ENCODE measurements at regions not wholly inside any gene's neighbourhood (a gene's known extent, or its start where the extent isn't known, plus 50 kb on each side); places are given as distances from the start of the nearest gene placed in this dataset.

DNA sequence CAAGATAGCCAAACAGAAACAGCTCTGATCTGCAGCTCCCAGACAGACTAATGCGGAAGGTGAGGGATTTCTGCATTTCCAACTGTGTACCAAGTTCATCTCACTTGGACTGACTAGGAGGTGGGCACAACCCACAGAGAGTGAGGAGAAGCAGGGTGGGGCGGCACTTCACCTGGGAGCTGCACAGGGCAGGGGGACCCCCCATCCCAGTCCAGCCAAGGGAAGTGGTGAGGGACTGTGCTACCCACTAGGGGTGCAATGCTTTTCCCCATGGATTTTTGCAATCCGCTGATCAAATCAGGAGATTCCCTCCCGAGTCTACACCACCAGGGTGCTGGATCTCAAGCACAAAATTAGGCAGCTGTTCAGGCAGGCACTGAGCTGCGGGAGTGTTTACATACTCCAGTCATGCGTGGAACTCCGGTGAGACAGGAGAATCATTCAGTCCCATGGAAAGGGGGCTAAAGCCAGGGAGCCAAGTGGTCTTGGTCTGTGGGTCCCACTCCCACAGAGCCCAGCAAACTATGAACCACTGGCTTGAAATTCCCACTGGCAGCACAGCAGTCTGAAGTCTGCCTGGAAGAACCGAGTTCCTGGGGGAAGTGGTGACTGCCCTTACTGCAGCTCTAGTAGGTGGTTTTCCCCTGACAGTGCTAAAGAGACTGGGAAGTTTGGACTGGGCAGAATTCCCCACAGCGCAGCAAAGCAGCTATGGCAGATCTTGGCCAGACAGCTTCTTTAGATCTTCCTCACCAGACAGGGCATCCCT, 85.1 kb upstream of the UFM1 start:
- Histone ChIP-seq H3K9me2 (ENCODE audit: insufficient read depth, low read length) (no peaks in the 10 kb centered on the region), H3K9me3 (ENCODE audit: low read length) (no peaks in the 10 kb centered on the region), H2AFZ (ENCODE audit: low read depth, low read length) (no peak overlapping the region), H3K27me3 (ENCODE audit: insufficient read depth, low read depth, low read length) (no peaks in the 10 kb centered on the region), H3K4me2 (ENCODE audit: low read length) (no peak overlapping the region), H3K36me3 (ENCODE audit: insufficient read depth, low read length) (no peaks in the 10 kb centered on the region), H3K27ac (ENCODE audit: low read length) (no peak overlapping the region), H4K20me1 (ENCODE audit: insufficient read depth) (no peaks in the 10 kb centered on the region), H3K9ac (ENCODE audit: low read length) (no peak overlapping the region), H3K4me3 (ENCODE audit: low read length) (no peak overlapping the region), H3F3A (ENCODE audit: insufficient read depth, low read length, poor library complexity, severe bottlenecking) (no peaks in the 10 kb centered on the region), H3K79me2 (replicated peaks; ENCODE audit: insufficient read depth, low read length) (no peaks in the 10 kb centered on the region)
- TF ChIP-seq, protein P1, sequence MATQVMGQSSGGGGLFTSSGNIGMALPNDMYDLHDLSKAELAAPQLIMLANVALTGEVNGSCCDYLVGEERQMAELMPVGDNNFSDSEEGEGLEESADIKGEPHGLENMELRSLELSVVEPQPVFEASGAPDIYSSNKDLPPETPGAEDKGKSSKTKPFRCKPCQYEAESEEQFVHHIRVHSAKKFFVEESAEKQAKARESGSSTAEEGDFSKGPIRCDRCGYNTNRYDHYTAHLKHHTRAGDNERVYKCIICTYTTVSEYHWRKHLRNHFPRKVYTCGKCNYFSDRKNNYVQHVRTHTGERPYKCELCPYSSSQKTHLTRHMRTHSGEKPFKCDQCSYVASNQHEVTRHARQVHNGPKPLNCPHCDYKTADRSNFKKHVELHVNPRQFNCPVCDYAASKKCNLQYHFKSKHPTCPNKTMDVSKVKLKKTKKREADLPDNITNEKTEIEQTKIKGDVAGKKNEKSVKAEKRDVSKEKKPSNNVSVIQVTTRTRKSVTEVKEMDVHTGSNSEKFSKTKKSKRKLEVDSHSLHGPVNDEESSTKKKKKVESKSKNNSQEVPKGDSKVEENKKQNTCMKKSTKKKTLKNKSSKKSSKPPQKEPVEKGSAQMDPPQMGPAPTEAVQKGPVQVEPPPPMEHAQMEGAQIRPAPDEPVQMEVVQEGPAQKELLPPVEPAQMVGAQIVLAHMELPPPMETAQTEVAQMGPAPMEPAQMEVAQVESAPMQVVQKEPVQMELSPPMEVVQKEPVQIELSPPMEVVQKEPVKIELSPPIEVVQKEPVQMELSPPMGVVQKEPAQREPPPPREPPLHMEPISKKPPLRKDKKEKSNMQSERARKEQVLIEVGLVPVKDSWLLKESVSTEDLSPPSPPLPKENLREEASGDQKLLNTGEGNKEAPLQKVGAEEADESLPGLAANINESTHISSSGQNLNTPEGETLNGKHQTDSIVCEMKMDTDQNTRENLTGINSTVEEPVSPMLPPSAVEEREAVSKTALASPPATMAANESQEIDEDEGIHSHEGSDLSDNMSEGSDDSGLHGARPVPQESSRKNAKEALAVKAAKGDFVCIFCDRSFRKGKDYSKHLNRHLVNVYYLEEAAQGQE (IDR thresholded peaks at IDR 0.05; ENCODE audit: borderline replicate concordance) = no peak
- TF ChIP-seq MXI1 (conservative IDR thresholded peaks at IDR 0.05; ENCODE audit: poor library complexity, severe bottlenecking) (no peak), TAF1 (IDR thresholded peaks at IDR 0.05; ENCODE audit: low read depth) (no peak), RAD21 (conservative IDR thresholded peaks at IDR 0.05) (no peak), POLR2AphosphoS5 (IDR thresholded peaks at IDR 0.05) (no peak), EZH2 (IDR thresholded peaks at IDR 0.05; ENCODE audit: borderline replicate concordance, insufficient read depth, low read length, poor library complexity, severe bottlenecking) (no peak), EP300 (conservative IDR thresholded peaks at IDR 0.05; ENCODE audit: poor library complexity, severe bottlenecking) (no peak), SMC3 (conservative IDR thresholded peaks at IDR 0.05; ENCODE audit: poor library complexity) (no peak)
- TF ChIP-seq, protein P2, sequence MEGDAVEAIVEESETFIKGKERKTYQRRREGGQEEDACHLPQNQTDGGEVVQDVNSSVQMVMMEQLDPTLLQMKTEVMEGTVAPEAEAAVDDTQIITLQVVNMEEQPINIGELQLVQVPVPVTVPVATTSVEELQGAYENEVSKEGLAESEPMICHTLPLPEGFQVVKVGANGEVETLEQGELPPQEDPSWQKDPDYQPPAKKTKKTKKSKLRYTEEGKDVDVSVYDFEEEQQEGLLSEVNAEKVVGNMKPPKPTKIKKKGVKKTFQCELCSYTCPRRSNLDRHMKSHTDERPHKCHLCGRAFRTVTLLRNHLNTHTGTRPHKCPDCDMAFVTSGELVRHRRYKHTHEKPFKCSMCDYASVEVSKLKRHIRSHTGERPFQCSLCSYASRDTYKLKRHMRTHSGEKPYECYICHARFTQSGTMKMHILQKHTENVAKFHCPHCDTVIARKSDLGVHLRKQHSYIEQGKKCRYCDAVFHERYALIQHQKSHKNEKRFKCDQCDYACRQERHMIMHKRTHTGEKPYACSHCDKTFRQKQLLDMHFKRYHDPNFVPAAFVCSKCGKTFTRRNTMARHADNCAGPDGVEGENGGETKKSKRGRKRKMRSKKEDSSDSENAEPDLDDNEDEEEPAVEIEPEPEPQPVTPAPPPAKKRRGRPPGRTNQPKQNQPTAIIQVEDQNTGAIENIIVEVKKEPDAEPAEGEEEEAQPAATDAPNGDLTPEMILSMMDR (IDR thresholded peaks at IDR 0.05; ENCODE audit: poor library complexity, severe bottlenecking) = no peak

DNA sequence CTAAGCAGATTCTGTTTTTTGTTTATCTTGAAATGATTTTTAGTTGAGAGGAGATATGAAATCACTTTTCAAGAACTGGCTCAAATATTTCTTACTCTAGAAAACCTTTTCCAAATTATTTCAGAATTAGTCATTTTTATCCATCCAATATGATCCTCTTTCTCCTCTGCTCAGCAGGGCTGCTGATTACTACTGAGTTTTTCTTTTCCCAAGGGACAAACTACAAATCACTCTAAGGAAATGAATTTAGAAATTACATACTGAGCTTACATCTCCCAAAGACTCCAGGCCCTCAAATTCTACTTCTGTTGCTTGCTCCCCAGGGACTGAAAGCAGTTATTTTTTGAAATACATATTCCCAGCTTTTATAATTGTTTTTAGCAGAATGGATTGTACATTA, 87.4 kb upstream of the UFM1 start:
- Histone ChIP-seq H3K9me2 (ENCODE audit: insufficient read depth, low read length) (no peaks in the 10 kb centered on the region), H3K36me3 (ENCODE audit: insufficient read depth, low read length) (no peaks in the 10 kb centered on the region)

More for the DNA sequence above, 87.4 kb upstream of the UFM1 start:
- no peak overlapping the region for H2AFZ ChIP-seq (ENCODE audit: low read depth, low read length)
- H3K9me3 ChIP-seq (ENCODE audit: low read length) = no peaks in the 10 kb centered on the region
- H4K20me1 ChIP-seq (ENCODE audit: insufficient read depth) = no peaks in the 10 kb centered on the region
- H3K4me3 ChIP-seq (ENCODE audit: low read length) = no peak overlapping the region
- H3F3A ChIP-seq (ENCODE audit: insufficient read depth, low read length, poor library complexity, severe bottlenecking) = no peaks in the 10 kb centered on the region
- TF ChIP-seq POLR2AphosphoS5 (IDR thresholded peaks at IDR 0.05) (no peak), SMC3 (conservative IDR thresholded peaks at IDR 0.05; ENCODE audit: poor library complexity) (no peak), RAD21 (conservative IDR thresholded peaks at IDR 0.05) (no peak)
- no peak overlapping the region for H3K27ac ChIP-seq (ENCODE audit: low read length)
- H3K4me2 ChIP-seq (ENCODE audit: low read length) = no peak overlapping the region
- H3K27me3 ChIP-seq (ENCODE audit: insufficient read depth, low read depth, low read length) = no peaks in the 10 kb centered on the region
- H3K79me2 ChIP-seq (replicated peaks; ENCODE audit: insufficient read depth, low read length) = no peaks in the 10 kb centered on the region
- no peak overlapping the region for H3K9ac ChIP-seq (ENCODE audit: low read length)
